ENCODE measurements at regions not wholly inside any gene's neighbourhood (a gene's known extent, or its start where the extent isn't known, plus 50 kb on each side); places are given as distances from the start of the nearest gene placed in this dataset.
"Not testable (repeated sequence)": the region's sequence is repeated elsewhere in the genome, so short reads cannot be mapped to it uniquely, and the experiment has no call there.

DNA sequence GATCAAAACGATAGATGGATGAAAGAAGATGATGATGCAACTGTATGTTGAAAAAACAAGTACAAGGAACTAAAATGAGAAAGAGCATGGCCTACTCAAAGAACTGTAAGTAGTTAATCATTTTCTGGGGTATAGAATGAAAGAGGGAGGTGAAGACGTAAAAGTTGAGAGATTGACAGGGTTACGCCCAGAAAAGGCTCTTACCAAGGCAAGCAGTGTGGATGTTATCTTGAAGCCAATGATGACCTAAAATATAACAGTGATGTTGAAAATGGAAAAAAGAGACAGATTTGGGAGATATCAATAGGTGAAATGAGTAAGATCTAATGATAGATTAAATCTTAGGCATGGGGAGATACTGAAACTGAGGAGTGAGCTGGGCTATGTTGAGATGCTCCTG lies 80.4 kb upstream of the GNAQ start:
- no peaks in the 10 kb centered on the region for H3K27me3 ChIP-seq
- no peaks in the 10 kb centered on the region for H3K9me3 ChIP-seq
- H3K27ac ChIP-seq, result no peak overlapping the region
- intact Hi-C loops (cut with DNase I; ENCODE audit: low total_unique reads), result no loop called here
- H3K4me3 ChIP-seq, result no peak overlapping the region
- no peaks in the 10 kb centered on the region for H3K36me3 ChIP-seq
- TF ChIP-seq, protein P1, sequence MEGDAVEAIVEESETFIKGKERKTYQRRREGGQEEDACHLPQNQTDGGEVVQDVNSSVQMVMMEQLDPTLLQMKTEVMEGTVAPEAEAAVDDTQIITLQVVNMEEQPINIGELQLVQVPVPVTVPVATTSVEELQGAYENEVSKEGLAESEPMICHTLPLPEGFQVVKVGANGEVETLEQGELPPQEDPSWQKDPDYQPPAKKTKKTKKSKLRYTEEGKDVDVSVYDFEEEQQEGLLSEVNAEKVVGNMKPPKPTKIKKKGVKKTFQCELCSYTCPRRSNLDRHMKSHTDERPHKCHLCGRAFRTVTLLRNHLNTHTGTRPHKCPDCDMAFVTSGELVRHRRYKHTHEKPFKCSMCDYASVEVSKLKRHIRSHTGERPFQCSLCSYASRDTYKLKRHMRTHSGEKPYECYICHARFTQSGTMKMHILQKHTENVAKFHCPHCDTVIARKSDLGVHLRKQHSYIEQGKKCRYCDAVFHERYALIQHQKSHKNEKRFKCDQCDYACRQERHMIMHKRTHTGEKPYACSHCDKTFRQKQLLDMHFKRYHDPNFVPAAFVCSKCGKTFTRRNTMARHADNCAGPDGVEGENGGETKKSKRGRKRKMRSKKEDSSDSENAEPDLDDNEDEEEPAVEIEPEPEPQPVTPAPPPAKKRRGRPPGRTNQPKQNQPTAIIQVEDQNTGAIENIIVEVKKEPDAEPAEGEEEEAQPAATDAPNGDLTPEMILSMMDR (IDR thresholded peaks at IDR 0.05), result no peak
- DNase-seq, result no peak
- H3K4me1 ChIP-seq, result no peaks in the 10 kb centered on the region

DNA sequence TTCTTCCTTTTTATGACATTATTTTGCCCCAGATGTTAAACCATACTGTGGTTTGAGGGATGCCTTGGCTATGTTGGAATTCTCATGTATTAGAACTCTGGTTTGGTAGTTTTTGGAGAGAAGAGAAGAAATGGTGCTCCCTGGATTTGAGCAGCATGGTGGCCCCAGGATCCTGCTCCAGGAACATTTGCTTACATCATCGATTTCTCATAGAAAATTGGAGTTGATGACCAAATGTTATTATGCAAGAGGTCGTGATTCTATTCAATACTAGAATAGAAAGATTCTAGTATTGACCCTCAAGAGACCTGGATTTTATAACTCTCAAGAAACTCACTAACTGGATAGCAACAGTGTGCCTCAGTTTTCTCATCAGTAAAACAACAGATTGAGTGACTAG lies 77.5 kb upstream of the GNAQ start:
- no peaks in the 10 kb centered on the region for H3K36me3 ChIP-seq
- TF ChIP-seq, protein P1 (IDR thresholded peaks at IDR 0.05), result no peak
- intact Hi-C loops (cut with DNase I; ENCODE audit: low total_unique reads), result no loop called here

DNA sequence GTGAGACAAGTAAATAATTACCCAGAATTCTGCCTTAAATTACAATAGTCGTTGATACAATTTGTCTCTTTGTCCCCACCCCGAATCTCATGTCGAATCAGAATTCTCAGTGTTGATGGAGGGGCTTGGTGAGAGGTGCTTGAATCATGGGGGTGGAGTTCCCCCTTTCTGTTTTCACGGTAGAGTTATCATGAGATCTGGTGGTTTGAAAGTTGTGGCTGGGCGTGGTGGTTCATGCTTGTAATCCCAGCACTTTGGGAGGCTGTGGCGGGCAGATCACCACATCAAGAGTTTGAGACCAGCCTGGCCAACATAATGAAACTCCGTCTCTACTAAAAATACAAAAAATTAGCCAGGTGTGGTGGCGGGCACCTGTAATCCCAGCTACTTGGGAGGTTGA lies 75.0 kb upstream of the GNAQ start:
- H3K27me3 ChIP-seq; H3K27ac ChIP-seq; H3K36me3 ChIP-seq; intact Hi-C loops (cut with DNase I; ENCODE audit: low total_unique reads); H3K4me3 ChIP-seq; DNase-seq; H3K4me1 ChIP-seq; H3K9me3 ChIP-seq: not testable (repeated sequence)

More for the DNA sequence above, 77.5 kb upstream of the GNAQ start:
- no peaks in the 10 kb centered on the region for H3K4me1 ChIP-seq
- H3K27ac ChIP-seq, result no peak overlapping the region
- no peak for DNase-seq
- no peak overlapping the region for H3K4me3 ChIP-seq
- no peaks in the 10 kb centered on the region for H3K9me3 ChIP-seq
- no peaks in the 10 kb centered on the region for H3K27me3 ChIP-seq

GRCh38 chr9:78103971-78104433 lies 72.4 kb upstream of the GNAQ start:
- H3K4me1 ChIP-seq, result no peaks in the 10 kb centered on the region
- TF ChIP-seq, protein P1 (IDR thresholded peaks at IDR 0.05), result no peak
- no peak overlapping the region for H3K4me3 ChIP-seq
- H3K36me3 ChIP-seq, result no peaks in the 10 kb centered on the region
- no peaks in the 10 kb centered on the region for H3K27me3 ChIP-seq
- intact Hi-C loops (cut with DNase I; ENCODE audit: low total_unique reads), result no loop called here
- peaks cover 0 to 8% (median 6%) of the 10 kb centered on the region in 3 donors for H3K9me3 ChIP-seq
- no peak overlapping the region for H3K27ac ChIP-seq
- no peak for DNase-seq

DNA sequence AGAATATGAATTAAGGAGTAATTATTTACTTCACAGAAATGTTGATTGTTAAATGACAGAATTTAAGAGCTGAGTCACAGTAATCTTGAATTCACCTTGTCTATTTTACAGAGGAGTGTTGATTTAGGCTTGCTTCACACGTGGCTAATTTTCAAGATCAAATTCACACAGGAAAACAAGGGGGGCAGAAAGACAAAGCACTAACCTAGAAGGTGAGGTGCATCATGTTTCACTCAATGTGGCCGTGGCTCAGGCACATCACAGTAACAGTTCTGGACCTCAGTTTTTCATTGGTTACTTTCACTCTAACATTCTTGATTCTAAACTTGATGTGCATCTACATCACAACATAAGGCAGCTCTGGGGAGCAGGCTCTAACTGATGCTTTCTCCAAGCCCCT lies 69.6 kb upstream of the GNAQ start:
- Histone ChIP-seq H3K4me3 (no peak overlapping the region), H3K27me3 (no peaks in the 10 kb centered on the region), H3K4me1 (no peaks in the 10 kb centered on the region), H3K9me3 (peaks cover 0 to 8% (median 6%) of the 10 kb centered on the region in 3 donors), H3K36me3 (no peaks in the 10 kb centered on the region), H3K27ac (no peak overlapping the region)
- DNase-seq, result no peak
- intact Hi-C loops (cut with DNase I; ENCODE audit: low total_unique reads), result no loop called here
- TF ChIP-seq, protein P1 (IDR thresholded peaks at IDR 0.05), result no peak

DNA sequence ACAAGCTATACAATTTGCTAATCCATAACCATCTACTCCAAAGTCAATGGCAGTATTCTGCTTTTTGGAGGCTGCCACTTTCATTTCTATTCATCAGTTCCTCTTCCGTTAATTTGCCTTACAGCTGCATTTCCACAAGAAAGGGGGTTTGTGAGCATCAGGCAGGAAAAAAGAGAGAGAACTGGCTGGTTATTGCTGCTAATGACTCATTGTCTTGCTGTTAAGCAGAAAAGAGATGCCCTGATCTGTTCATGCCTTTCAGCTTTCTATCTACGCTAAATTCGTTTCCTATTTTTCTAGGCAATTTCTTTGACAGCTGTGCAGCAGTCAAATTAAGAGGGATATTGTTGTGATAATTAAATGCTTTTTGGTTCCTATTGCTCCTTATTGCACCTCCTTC lies 65.9 kb upstream of the GNAQ start:
- no peak overlapping the region for H3K27ac ChIP-seq
- no peaks in the 10 kb centered on the region for H3K36me3 ChIP-seq
- no peak for DNase-seq
- peaks cover 0 to 8% (median 6%) of the 10 kb centered on the region in 3 donors for H3K9me3 ChIP-seq
- TF ChIP-seq, protein P1 (IDR thresholded peaks at IDR 0.05), result no peak
- no peak overlapping the region for H3K4me3 ChIP-seq
- no peaks in the 10 kb centered on the region for H3K4me1 ChIP-seq
- no peaks in the 10 kb centered on the region for H3K27me3 ChIP-seq
- intact Hi-C loops (cut with DNase I; ENCODE audit: low total_unique reads), result no loop called here

Data from tibial artery (tissue), 4 donors.